Stomach (tissue), 4 donors: ENCODE measurements at regions not wholly inside any gene's neighbourhood (a gene's known extent, or its start where the extent isn't known, plus 50 kb on each side); places are given as distances from the start of the nearest gene placed in this dataset.

Experiments used
- CTCF ChIP-seq, 7 experiments: fragments of 450-650 bp in 4 of 7; fragments of 200-600 bp in 3 of 7; sonication (generic) in 3 of 7; IDR thresholded peaks; one replicate each; pipeline ENCODE4 v1.5.1; 2016 to 2019; ENCODE audit warnings: antibody characterized with exemption in 7 of 7, control low read depth in 2 of 7, mild to moderate bottlenecking in 1 of 7
- EP300 ChIP-seq: sonication (generic); formaldehyde crosslinking; IDR thresholded peaks from one replicate; pipeline ENCODE4 v1.6.1; 2017; ENCODE audit warnings: antibody characterized with exemption
- POLR2A ChIP-seq, 4 donors: fragments of 450-650 bp; IDR thresholded peaks; one replicate each; pipeline ENCODE4 v1.6.1; 2016; ENCODE audit warnings: antibody characterized with exemption in 4 of 4, control low read depth in 2 of 4, mild to moderate bottlenecking in 1 of 4, moderate library complexity in 1 of 4
- POLR2AphosphoS5 ChIP-seq, 3 donors: sonication (generic); formaldehyde crosslinking; IDR thresholded peaks; one replicate each; pipeline ENCODE4 v1.6.1; 2016; ENCODE audit warnings: antibody characterized with exemption in 3 of 3

- no peak for TF ChIP-seq CTCF (IDR thresholded peaks at IDR 0.05)
- no peak for TF ChIP-seq POLR2A (IDR thresholded peaks at IDR 0.05)
- TF ChIP-seq POLR2AphosphoS5 (IDR thresholded peaks at IDR 0.05), result no peak
- TF ChIP-seq EP300, result no peak
Observed at GRCh38 chr4:155565330-155565729, 101.3 kb upstream of the GUCY1A1 start.
